HG03565 (cell line): ENCODE measurements at regions not wholly inside any gene's neighbourhood (a gene's known extent, or its start where the extent isn't known, plus 50 kb on each side); places are given as distances from the start of the nearest gene placed in this dataset.
"Not testable (repeated sequence)": the region's sequence is repeated elsewhere in the genome, so short reads cannot be mapped to it uniquely, and the experiment has no call there.

Experiments used
- ATAC-seq: cut with Tn5 transposase; IDR thresholded peaks from one replicate; pipeline ENCODE4 v1.9.1; 2021; ENCODE audit warnings: mild to moderate bottlenecking, moderate library complexity; ENCODE audit not compliant: unreplicated experiment

DNA sequence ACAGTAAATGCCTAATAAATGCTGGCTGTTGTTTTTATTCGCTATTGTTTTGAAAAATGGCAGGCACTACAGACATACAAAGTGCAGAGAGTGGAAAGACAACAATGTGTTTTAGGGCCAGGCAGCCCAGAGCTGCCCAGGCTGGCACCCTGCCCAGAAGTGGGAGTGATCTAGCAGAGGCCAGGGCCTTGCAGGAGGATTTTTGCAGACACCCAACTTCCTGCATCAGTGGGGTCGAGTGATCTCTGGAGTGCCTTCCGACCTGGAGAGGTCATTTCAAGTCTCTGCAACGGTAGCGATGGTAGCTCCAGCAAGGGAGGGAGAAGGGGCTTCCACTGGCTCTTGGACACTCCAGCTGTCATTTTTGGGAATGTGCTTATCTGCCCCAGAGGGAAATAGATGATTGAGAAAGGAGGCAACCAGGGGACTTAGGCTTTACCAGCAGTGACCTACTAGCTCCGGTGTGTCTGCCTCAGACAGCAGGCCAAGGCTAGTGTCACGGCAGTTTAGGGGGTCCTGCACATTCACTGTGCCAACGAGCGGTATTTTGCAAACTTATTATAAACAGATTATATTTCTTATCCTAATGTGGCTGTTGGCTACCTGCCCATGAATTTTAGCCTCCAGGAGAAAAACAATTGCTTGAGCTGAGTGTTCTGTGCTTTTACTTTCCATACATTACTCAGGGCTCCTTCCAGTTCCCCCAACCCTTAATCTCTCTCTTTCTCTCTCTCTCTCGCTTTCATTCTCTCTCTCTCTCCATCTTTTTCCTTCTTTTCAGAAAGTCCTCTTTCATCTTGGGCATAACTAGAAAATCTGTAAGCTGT is 153.9 kb upstream of the PLGLB2 start:
- not testable (repeated sequence) for ATAC-seq

GRCh38 chr2:87594611-87594992 is 153.3 kb upstream of the PLGLB2 start:
- not testable (repeated sequence) for ATAC-seq

DNA sequence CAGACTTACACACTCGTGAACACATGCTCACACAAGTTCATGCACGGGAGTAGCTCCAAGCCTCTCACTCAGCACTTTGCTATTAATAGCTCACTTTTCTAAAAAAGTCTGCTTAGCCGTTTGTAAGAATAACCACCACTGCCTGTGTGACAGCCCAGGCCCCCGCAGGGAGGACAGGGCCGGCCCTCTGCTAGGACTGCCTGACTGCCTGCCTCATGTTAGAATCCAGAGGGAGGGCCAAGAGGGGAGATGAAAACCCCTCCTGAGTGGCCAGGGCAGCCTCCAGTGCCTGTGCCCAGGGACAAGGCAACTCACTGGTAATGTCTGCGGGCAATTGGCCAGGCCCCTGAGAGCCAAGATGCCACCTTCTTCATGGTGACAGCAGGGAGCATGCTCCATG is 152.9 kb upstream of the PLGLB2 start:
- ATAC-seq, result not testable (repeated sequence)

GRCh38 chr2:87600961-87601360 is 146.9 kb upstream of the PLGLB2 start:
- not testable (repeated sequence) for ATAC-seq

DNA sequence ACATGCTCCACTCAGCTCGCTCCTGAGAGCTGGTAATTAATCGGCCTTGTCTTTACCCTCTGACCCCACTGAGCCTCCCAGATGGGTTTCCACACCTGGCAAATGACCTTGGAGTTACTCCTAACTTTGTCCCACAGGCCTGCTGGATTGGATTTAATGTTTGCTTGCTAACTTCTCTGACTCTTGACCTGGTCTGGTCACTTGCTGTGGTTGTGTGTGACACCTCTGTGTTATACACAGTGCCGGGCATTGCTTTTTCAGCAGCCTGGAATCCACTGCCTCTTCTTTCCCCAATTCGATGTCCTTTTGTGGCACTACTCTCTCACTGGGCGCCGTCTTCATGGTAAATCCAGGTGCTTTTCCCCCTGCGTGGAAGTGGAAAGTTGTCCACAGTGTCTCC is 145.8 kb upstream of the PLGLB2 start:
- not testable (repeated sequence) for ATAC-seq

- not testable (repeated sequence) for ATAC-seq
Measured at GRCh38 chr2:87602728-87603127, 145.2 kb upstream of the PLGLB2 start.

DNA sequence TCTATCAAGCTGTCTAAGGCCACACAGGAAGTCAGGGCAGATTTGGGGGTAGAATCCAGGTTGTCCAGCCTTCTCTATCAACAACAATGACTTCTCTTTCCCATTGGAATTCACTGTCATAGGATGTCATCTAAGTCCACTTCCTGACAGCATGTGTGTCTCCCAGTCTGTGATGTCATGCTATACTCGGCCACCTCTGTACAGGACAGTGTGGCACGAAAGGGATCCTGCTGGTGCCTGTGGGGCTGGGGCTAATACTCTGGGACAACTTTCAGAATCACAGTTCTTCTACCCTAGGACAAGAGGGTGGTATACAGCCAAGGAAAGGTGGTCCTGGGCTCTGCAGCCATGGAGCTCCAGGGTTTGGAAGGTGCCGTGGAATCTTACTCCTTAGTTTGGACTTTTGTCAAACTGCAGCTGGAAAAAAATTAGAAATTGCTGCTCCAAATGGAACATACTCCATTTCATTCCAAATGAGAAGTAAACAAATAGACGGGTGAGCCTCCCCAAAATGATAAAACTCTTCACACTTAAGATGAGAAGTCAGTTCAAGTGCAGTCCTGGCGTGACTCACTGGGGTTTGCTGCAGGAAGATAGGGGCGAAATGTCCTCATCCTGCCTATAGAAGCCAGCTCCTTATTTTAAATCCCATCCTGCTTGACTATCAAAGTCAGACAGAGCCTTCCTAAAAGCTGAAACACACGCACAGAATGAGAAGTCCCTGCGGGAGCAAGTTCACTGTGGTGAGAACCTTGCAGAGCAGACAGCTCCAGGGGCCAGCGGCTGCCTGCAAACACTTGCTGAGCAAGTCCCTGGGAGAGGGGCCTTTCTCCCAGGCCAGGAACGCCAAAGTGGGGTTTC is 144.2 kb upstream of the PLGLB2 start:
- ATAC-seq, result not testable (repeated sequence)

DNA sequence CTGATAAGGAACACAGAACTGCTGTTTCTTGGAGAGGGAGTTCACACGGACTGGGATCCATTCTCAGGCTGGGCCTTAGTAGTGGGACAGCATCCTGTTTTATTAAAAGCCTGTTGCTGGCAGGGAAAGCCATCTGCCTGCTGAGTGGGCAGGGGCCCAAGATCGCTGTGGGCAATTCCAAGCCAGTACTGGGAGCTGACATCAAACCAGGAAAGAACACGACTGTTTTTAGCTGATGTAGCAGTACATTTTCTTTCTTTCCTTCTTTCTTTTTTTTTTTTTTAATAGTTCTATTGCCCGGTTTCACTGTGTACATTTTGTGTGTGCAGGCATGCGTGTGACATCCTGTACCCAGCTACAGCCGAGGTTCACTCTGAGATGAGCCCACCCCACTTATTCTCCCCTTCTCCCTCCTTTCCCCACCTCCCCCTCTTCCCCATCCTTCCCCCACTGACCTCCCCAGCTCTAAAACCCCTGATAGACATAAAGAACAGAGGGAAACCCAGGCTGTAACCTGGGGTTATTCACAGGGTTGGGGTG is 143.5 kb upstream of the PLGLB2 start:
- ATAC-seq, result not testable (repeated sequence)

DNA sequence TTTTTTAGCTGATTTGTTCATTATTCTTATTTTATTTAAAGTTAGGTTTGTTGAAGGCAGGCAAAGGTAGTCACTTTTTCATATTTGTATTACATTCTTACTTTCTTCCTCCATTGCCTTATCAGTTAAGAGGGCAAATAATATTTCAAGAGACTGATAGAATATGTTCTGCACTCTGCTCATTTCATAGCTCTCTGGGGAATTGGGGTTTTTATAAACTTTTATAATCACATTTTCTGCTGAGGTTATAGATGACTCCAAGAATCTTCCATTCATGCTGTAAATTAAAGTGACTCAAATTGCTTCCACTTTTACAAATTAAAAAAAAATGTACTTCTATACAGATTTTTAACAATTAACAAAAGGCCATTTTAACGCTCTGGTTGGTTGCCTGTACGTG is 142.9 kb upstream of the PLGLB2 start:
- ATAC-seq, result not testable (repeated sequence)

DNA sequence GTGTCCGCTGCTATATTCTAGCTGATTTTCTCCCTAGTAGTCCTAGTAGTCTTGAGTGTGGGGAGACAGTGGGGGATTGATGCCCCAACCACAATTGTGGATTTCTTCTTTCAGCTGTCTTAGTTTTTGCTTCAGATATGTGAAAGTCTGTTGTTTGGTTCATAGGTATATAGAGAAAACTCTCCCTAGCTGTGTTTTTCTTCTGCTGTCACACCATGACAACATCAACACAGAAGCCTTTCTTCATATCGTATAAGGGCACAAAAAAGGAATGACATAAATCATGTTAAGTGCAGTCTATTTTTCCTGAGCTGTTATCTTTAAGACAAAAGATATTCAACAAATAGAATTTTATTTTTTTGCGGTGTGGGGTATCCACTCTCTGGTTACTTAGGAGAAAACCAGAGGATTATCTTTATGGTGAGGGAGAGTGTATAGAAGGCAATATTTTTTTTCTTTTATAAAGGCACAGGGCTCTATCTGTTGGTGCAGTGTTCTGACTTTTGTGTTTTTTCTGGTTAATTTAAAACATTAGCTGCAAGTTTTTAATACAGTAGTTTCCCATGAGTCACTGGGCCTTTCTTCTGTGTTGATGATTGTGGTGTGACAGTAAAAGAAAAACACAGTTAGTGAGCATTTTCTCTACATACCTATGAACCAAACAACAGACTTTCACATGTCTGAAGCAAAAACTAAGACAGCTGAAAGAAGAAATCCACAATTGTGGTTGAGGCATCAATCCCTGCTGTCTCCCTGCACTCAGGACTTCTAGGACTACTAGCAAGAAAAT is 139.3 kb upstream of the PLGLB2 start:
- ATAC-seq, result not testable (repeated sequence)

DNA sequence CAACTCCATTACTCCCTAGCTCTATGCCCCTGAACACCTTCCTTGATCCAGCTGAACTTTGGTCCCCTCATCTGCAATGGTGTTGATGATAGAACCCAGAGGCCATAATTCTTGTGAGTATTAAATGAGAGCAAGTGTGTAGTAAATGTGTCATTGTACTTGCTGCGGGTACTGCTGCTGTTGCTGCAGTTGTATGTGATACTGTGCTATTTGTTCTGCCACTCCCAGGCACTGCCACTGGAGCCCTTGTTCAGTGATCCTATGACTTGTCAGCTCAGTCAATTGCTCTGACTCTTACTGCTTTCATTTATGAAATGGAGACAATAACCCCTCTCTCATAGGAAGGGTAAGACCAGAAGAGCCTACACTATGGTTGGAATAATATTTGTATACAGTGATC is 136.9 kb upstream of the PLGLB2 start:
- ATAC-seq, result not testable (repeated sequence)

DNA sequence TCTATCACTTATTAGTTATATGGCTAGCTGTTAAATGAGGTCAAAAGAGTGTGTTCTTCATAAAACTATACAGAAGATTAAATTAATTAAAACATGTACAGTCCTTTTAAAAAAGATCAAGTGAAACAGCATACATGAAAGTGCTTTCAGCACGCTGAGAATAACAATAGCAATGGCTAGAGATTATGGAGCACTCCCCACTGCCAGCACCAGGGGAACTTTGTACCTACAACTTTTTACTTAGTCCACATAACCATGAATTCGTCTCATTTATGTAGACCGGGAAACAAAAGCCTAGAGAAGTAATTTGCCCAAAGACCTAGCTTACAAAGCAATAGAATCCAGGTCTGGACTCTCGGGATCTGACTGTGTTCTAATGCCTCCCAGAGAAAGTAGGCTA is 136.5 kb upstream of the PLGLB2 start:
- ATAC-seq, result not testable (repeated sequence)

DNA sequence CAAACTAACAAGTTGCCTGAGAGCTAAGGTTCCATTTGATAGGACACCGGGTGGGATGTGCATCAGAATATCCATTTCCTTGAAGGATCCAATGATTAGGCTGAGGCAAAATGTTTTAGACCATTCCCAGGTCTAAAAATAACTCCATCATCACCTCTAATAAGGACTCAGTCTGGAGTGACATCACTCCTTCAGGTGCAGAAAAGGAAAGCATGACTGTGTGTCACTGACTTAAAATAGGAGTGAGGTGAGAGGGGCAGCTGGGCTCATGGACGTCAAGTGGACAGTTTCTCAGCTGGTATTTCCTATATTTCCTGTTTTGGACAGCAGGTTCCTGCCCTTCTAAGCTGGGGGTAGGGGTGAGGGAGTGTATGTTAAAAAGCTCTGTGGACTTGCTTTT is 135.9 kb upstream of the PLGLB2 start:
- not testable (repeated sequence) for ATAC-seq

- ATAC-seq, result not testable (repeated sequence)
Measured at GRCh38 chr2:87614829-87615434, 133.0 kb upstream of the PLGLB2 start.

DNA sequence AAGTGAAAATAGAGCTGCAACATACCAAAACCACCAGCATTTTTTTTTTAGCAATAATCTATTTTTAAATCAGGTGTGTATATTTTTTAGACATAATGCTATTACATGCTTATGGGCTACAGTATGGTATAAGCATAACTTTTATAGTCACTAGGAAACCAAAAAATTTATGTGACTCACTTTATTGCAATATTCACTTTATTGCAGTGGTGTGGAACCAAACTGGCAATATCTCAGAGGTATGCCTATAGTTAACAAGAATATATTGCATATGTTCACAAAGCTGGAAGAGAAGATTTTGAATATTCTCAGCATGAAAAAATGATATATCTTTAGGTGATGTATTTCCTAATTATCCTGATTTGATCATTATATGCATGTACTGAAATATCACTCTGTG is 128.8 kb upstream of the PLGLB2 start:
- not testable (repeated sequence) for ATAC-seq

DNA sequence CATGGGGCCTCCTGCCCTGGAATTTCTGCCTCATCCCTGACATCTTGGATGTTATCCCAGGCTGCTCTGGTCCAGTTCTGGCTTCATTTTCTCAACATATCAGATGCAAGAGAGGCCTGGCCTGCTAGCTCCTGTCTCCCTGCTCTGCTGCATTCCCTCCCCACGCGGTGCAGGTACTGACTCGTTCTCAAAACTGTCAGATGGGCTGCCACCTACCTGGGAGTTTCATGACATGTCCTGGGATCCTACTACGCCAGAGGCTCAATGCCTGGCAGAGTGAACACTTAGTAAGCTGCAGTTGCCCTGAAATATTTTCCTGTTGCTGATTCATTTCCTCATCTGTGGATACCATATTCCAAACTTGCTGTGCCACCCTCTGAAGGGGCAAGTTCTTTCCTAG is 126.7 kb upstream of the PLGLB2 start:
- not testable (repeated sequence) for ATAC-seq

- not testable (repeated sequence) for ATAC-seq
Measured at GRCh38 chr2:87622720-87623119, 125.2 kb upstream of the PLGLB2 start.

DNA sequence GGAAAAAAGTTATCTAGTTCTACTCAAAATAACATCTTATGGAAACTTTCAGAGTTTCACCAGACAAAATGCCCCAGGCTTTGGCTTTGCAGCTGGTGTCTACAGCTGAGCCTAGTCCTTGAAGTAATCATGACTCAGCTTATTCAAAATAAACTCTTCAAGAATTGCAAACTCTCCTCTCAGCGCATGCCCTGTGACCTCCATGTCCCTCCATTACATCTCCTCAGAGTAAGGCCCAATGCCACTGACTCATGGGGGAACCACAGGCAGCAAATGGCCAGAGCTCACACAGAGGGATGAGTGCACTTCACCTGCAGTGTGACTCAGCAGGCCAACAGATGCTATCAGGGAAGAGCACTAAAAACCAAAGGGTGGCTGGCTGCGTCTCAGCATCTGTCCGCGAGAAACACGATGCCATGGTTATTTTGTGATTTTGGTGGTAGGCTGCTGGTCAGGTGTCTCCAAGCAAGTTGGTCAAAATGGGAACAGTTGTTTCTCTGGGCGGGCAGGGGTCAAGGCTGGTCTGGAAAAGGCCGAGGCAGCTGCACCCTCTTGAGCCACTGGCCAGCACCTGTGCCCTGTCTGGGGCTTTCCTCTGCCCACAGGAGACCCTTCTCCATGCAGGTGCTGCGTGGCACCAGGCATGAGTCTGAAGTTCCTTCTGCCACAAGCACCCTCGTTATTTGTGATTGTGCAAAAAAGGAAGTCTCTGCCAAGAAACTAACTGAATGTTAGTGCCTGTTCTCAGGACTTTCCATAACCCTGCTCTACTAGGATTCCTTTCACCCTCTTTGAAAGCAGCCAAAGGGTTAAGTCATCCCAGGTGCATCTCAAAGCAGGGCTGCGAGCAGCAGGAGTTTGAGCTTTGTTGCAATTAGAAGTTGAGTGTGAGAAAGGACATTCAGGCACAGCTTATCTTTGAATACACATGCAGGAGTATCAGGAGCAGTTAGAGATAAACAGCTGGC is 118.1 kb upstream of the PLGLB2 start:
- ATAC-seq, result not testable (repeated sequence)

GRCh38 chr2:87630892-87631291 is 117.0 kb upstream of the PLGLB2 start:
- peak; percentile 49 for ATAC-seq
